GM12875 (cell line): ENCODE measurements at regions not wholly inside any gene's neighbourhood (a gene's known extent, or its start where the extent isn't known, plus 50 kb on each side); places are given as distances from the start of the nearest gene placed in this dataset.

Experiments used
- H3K4me3 ChIP-seq: one replicate; pipeline ENCODE4 v1.5.1; 2011; ENCODE audit warnings: low read depth, low read length, control low read depth
- CTCF ChIP-seq: IDR thresholded peaks from 2 replicates; pipeline ENCODE4 v1.5.1; 2011; ENCODE audit warnings: low read depth, mild to moderate bottlenecking, control low read depth, inconsistent platforms, low read length, moderate library complexity, borderline replicate concordance; ENCODE audit not compliant: insufficient read depth

GRCh38 chr12:91311081-91311480 lies 128.5 kb upstream of the DCN start:
- H3K4me3 ChIP-seq, result no peak overlapping the region
- no peak for TF ChIP-seq CTCF

GRCh38 chr12:91309450-91309849 lies 126.8 kb upstream of the DCN start:
- TF ChIP-seq CTCF, result no peak
- H3K4me3 ChIP-seq, result no peak overlapping the region

GRCh38 chr12:91307957-91308670 lies 125.5 kb upstream of the DCN start:
- H3K4me3 ChIP-seq, result no peak overlapping the region
- no peak for TF ChIP-seq CTCF

- no peak for TF ChIP-seq CTCF
- no peak overlapping the region for H3K4me3 ChIP-seq
These were observed 107.7 kb upstream of the DCN start for GRCh38 chr12:91290354-91290753.

- H3K4me3 ChIP-seq, result no peak overlapping the region
- TF ChIP-seq CTCF, result no peak
These were observed 107.3 kb upstream of the DCN start for GRCh38 chr12:91289906-91290305.

- H3K4me3 ChIP-seq, result no peak overlapping the region
- no peak for TF ChIP-seq CTCF
These were observed 106.5 kb upstream of the DCN start for GRCh38 chr12:91289072-91289471.

- no peak for TF ChIP-seq CTCF
- no peak overlapping the region for H3K4me3 ChIP-seq
These were observed 105.1 kb upstream of the DCN start for GRCh38 chr12:91287753-91288152.
